Left lung (tissue), 4 donors: ENCODE measurements at regions not wholly inside any gene's neighbourhood (a gene's known extent, or its start where the extent isn't known, plus 50 kb on each side); places are given as distances from the start of the nearest gene placed in this dataset.

Source experiments
- ATAC-seq: fragments of 200-7000 bp; cut with Tn5 transposase; one replicate; pipeline ENCODE4 v1.9.1; 2020; ENCODE audit warnings: moderate library complexity
- DNase-seq, 4 donors: peaks; one replicate each; pipeline ENCODE4 v3.0.0-alpha.2; 2013 to 2020
- H3K27ac ChIP-seq, 2 donors: fragments of 200-600 bp; sonication (generic) in 1 of 2; one replicate each; pipeline versions ENCODE4 v1.5.0 to v1.8.0; 2020 to 2021
- H3K27me3 ChIP-seq, 2 donors: fragments of 200-600 bp; sonication (generic) in 1 of 2; one replicate each; pipeline versions ENCODE4 v1.5.0 to v1.8.0; 2020 to 2021
- H3K36me3 ChIP-seq, 2 donors: fragments of 200-600 bp; sonication (generic) in 1 of 2; one replicate each; pipeline versions ENCODE4 v1.5.0 to v1.8.0; 2020 to 2021
- H3K4me1 ChIP-seq, 2 donors: fragments of 200-600 bp; one replicate each; pipeline ENCODE4 v1.8.0; 2021
- H3K4me3 ChIP-seq, 2 donors: fragments of 200-600 bp; sonication (generic) in 1 of 2; one replicate each; pipeline versions ENCODE4 v1.5.0 to v1.8.0; 2020 to 2021; ENCODE audit warnings: mild to moderate bottlenecking in 1 of 2
- H3K9me3 ChIP-seq, 2 donors: fragments of 200-600 bp; sonication (generic) in 1 of 2; one replicate each; pipeline versions ENCODE4 v1.5.0 to v1.8.0; 2020 to 2021
- intact Hi-C, 2 donors: fragments of 100-400 bp; cut with DNase I; formaldehyde crosslinking; loops; one replicate each; pipeline versions ENCODE4 v1.11.2 to v1.14.2; 2022
- TF ChIP-seq, protein P1 (sequence below), 2 donors: fragments of 200-600 bp; sonication (generic) in 1 of 2; IDR thresholded peaks; one replicate each; pipeline versions ENCODE4 v1.5.0 to v1.8.0; 2021; ENCODE audit warnings: antibody characterized with exemption in 2 of 2
- donor health status: DM: no; HTN: yes; CAD: no.
- donor health status: DM: no; HTN: no; CAD: no.

DNA sequence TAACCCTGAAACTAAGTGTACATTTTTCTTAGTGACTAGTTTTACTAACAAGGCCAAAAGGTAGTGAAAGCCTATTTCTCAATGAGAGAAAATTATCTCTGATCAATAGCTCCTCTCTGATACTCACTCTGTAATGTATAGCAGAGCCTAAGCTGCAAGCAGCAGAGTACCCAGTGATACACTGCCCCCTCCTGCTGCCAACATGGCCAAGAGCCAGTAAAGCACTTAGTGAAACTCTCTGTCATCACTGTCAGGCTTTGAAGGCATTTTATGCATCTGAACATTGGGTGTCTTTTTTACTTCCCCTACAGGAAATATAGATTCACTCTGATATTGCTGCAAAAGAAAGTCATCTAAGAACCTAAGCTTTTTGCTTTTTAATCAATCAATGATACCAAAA, 784.1 kb upstream of the CDH7 start:
- H3K4me3 ChIP-seq: no peak overlapping the region
- intact Hi-C loops: no loop called here
- no peaks in the 10 kb centered on the region for H3K9me3 ChIP-seq
- H3K27ac ChIP-seq: no peak overlapping the region
- H3K27me3 ChIP-seq: no peaks in the 10 kb centered on the region
- no peaks in the 10 kb centered on the region for H3K4me1 ChIP-seq
- ATAC-seq: no peak
- TF ChIP-seq, protein P1, sequence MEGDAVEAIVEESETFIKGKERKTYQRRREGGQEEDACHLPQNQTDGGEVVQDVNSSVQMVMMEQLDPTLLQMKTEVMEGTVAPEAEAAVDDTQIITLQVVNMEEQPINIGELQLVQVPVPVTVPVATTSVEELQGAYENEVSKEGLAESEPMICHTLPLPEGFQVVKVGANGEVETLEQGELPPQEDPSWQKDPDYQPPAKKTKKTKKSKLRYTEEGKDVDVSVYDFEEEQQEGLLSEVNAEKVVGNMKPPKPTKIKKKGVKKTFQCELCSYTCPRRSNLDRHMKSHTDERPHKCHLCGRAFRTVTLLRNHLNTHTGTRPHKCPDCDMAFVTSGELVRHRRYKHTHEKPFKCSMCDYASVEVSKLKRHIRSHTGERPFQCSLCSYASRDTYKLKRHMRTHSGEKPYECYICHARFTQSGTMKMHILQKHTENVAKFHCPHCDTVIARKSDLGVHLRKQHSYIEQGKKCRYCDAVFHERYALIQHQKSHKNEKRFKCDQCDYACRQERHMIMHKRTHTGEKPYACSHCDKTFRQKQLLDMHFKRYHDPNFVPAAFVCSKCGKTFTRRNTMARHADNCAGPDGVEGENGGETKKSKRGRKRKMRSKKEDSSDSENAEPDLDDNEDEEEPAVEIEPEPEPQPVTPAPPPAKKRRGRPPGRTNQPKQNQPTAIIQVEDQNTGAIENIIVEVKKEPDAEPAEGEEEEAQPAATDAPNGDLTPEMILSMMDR (IDR thresholded peaks at IDR 0.05): no peak
- DNase-seq: peak in 1 of 4 donors; percentile 7
- H3K36me3 ChIP-seq: no peaks in the 10 kb centered on the region

DNA sequence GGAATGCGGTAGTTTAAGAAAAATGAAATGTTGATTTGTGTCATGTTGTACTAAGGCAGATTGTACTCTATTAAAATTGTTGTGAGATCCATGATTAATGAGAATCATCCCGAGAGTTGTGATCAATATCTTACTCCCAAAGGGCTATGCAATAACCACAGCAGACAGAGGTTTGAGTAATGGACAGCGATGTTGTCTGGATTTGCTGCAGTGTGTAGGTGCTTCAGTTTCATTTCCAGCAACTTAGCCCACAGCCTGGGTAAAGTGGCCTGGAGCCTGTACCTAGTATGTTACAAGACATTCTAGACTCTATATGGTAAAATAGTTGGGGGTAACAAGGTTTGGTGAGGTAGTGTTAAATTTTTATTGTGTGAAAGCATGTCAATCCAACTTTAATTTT, 794.3 kb upstream of the CDH7 start:
- DNase-seq (no peak), ATAC-seq (no peak)
- intact Hi-C loops: no loop called here
- Histone ChIP-seq H3K4me3 (no peak overlapping the region), H3K27ac (no peak overlapping the region), H3K27me3 (no peaks in the 10 kb centered on the region), H3K9me3 (no peaks in the 10 kb centered on the region), H3K4me1 (no peaks in the 10 kb centered on the region), H3K36me3 (no peaks in the 10 kb centered on the region)
- TF ChIP-seq, protein P1 (IDR thresholded peaks at IDR 0.05): no peak

DNA sequence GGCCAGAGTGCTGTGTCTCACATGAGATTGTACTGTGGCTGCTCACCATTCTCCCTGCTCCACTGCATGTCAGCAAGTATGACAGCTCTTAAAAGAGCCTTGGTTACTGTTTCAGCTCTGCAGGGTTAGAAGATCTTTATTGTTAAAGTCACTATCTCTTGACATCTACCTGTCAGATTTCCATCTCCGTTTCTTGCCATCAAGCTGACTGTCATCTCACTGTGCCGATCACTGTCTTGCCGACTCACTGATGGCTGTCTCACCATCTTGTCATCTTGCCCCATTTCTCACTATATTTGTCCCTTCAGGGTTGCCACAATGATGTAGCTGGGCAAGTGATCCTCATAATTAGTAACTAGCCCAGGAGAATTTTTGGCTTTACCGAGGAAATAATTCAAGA, 800.9 kb upstream of the CDH7 start:
- Histone ChIP-seq H3K4me3 (no peak overlapping the region), H3K27me3 (no peaks in the 10 kb centered on the region), H3K9me3 (peaks cover 0 to 20% of the 10 kb centered on the region in 2 donors), H3K36me3 (no peaks in the 10 kb centered on the region), H3K4me1 (no peaks in the 10 kb centered on the region), H3K27ac (no peak overlapping the region)
- no peak for ATAC-seq
- TF ChIP-seq, protein P1 (IDR thresholded peaks at IDR 0.05): no peak
- DNase-seq: no peak
- intact Hi-C loops: no loop called here

DNA sequence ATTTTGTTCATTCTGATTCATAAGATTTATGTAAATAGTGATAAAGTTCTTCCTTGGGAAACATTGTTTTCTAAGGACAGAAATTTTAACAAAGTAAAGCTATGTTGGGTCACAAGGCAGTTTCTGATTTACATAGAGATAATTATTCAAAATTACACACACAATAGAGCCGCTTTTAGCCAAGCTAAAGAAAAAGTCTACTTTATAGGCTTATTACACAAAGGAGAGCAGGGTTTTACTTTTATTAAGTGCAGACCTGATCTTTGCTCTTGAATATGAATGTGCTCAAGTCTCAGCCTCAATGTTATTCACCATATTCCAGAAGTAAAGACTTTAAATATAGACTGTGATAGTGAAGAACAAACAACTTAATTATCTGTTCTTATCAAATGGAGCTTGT, 787.8 kb upstream of the LINC00305 start:
- TF ChIP-seq, protein P1 (IDR thresholded peaks at IDR 0.05): no peak
- intact Hi-C loops: no loop called here
- no peaks in the 10 kb centered on the region for H3K36me3 ChIP-seq
- no peak overlapping the region for H3K4me3 ChIP-seq
- no peaks in the 10 kb centered on the region for H3K4me1 ChIP-seq
- H3K9me3 ChIP-seq: no peaks in the 10 kb centered on the region
- no peaks in the 10 kb centered on the region for H3K27me3 ChIP-seq
- ATAC-seq (no peak), DNase-seq (no peak)
- H3K27ac ChIP-seq: no peak overlapping the region

DNA sequence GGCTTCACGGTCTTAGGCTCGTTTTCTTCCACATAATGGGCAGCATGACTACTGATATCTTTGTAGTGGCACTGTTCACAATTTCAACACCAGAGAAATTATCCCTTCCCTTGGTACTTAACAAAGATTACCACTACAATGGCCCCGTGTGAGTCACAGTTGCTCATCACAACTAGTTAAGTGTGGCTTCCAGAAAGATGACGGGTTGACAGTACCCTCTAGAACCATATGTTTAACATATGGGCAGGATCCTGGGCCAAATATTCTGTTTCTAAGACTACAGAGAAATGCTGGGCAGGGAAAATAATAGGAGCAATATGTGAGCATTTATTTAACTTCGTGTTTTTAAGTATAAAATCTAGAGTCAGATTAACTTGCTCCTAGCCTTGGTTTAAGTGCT, 780.1 kb upstream of the LINC00305 start:
- intact Hi-C loops: no loop called here
- no peaks in the 10 kb centered on the region for H3K9me3 ChIP-seq
- H3K4me1 ChIP-seq: no peaks in the 10 kb centered on the region
- DNase-seq (no peak), ATAC-seq (no peak)
- no peaks in the 10 kb centered on the region for H3K36me3 ChIP-seq
- TF ChIP-seq, protein P1 (IDR thresholded peaks at IDR 0.05): no peak
- no peak overlapping the region for H3K27ac ChIP-seq
- no peak overlapping the region for H3K4me3 ChIP-seq
- H3K27me3 ChIP-seq: no peaks in the 10 kb centered on the region
